ENCODE measurements at regions not wholly inside any gene's neighbourhood (a gene's known extent, or its start where the extent isn't known, plus 50 kb on each side); places are given as distances from the start of the nearest gene placed in this dataset.

DNA sequence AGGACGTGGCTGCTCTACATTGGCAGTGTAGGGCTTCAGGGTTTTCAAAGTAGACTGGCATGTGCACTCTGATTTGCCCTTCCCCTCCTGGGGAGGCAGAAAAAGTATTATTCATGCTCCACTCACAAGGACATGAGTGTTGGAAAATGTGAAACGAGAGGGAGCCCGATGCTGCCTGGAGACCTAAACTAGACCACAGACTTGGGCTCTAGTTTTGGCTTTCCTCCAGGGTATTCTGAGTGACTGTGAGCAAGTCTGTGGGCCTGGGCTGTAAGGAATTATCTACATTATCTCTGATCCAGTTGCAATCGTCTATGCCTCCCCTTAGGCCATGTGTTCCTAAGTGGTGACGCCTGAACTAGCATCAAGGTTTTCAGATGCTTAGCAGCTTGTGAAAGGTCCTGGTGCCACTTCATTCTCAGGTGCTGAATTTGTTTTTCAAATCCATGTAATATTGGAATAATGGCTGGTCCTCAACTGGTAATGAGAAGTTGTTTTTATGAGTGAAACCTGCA is 55.0 kb downstream of the MRPL57 start:
- TF ChIP-seq EP300 (IDR thresholded peaks at IDR 0.05; ENCODE audit: borderline replicate concordance) = no peak
- TF ChIP-seq NFIC (IDR thresholded peaks at IDR 0.05) = no peak
- no peak for TF ChIP-seq RAD21 (IDR thresholded peaks at IDR 0.05; ENCODE audit: low read depth)
- no peak for TF ChIP-seq TEAD4 (IDR thresholded peaks at IDR 0.05)
- TF ChIP-seq CREB1 (IDR thresholded peaks at IDR 0.05; ENCODE audit: low read depth) = no peak
- TF ChIP-seq, protein P1, sequence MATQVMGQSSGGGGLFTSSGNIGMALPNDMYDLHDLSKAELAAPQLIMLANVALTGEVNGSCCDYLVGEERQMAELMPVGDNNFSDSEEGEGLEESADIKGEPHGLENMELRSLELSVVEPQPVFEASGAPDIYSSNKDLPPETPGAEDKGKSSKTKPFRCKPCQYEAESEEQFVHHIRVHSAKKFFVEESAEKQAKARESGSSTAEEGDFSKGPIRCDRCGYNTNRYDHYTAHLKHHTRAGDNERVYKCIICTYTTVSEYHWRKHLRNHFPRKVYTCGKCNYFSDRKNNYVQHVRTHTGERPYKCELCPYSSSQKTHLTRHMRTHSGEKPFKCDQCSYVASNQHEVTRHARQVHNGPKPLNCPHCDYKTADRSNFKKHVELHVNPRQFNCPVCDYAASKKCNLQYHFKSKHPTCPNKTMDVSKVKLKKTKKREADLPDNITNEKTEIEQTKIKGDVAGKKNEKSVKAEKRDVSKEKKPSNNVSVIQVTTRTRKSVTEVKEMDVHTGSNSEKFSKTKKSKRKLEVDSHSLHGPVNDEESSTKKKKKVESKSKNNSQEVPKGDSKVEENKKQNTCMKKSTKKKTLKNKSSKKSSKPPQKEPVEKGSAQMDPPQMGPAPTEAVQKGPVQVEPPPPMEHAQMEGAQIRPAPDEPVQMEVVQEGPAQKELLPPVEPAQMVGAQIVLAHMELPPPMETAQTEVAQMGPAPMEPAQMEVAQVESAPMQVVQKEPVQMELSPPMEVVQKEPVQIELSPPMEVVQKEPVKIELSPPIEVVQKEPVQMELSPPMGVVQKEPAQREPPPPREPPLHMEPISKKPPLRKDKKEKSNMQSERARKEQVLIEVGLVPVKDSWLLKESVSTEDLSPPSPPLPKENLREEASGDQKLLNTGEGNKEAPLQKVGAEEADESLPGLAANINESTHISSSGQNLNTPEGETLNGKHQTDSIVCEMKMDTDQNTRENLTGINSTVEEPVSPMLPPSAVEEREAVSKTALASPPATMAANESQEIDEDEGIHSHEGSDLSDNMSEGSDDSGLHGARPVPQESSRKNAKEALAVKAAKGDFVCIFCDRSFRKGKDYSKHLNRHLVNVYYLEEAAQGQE (IDR thresholded peaks at IDR 0.05; ENCODE audit: low read depth) = no peak
- TF ChIP-seq, protein P2, sequence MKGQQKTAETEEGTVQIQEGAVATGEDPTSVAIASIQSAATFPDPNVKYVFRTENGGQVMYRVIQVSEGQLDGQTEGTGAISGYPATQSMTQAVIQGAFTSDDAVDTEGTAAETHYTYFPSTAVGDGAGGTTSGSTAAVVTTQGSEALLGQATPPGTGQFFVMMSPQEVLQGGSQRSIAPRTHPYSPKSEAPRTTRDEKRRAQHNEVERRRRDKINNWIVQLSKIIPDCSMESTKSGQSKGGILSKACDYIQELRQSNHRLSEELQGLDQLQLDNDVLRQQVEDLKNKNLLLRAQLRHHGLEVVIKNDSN (IDR thresholded peaks at IDR 0.05) = no peak
- no peak for TF ChIP-seq TAF1 (IDR thresholded peaks at IDR 0.05; ENCODE audit: low read depth)
- TF ChIP-seq, protein P3, sequence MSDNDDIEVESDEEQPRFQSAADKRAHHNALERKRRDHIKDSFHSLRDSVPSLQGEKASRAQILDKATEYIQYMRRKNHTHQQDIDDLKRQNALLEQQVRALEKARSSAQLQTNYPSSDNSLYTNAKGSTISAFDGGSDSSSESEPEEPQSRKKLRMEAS (IDR thresholded peaks at IDR 0.05) = no peak
- TF ChIP-seq CEBPB (IDR thresholded peaks at IDR 0.05) = no peak
- no peak for TF ChIP-seq FOXM1 (IDR thresholded peaks at IDR 0.05; ENCODE audit: borderline replicate concordance, low read depth)

Measured in Ishikawa (cell line).